Trophoblast cell (in vitro differentiated cells and primary cell): ENCODE measurements at regions not wholly inside any gene's neighbourhood (a gene's known extent, or its start where the extent isn't known, plus 50 kb on each side); places are given as distances from the start of the nearest gene placed in this dataset.

ENCODE experiments used
- DNase-seq, 2 donors: peaks; one replicate each; pipeline ENCODE4 v3.0.0-alpha.2; 2016
- H2AFZ ChIP-seq: 2 replicates; pipeline ENCODE4 v1.6.1; 2013; ENCODE audit warnings: low read length, moderate library complexity, mild to moderate bottlenecking; ENCODE audit not compliant: insufficient read depth, poor library complexity
- H2AK5ac ChIP-seq: 2 replicates; pipeline ENCODE4 v1.6.1; 2013; ENCODE audit warnings: mild to moderate bottlenecking, low read length
- H2BK120ac ChIP-seq: 2 replicates; pipeline ENCODE4 v1.6.1; 2013; ENCODE audit warnings: low read length, mild to moderate bottlenecking, moderate library complexity; ENCODE audit not compliant: insufficient read depth, poor library complexity
- H2BK12ac ChIP-seq: 2 replicates; pipeline ENCODE4 v1.6.1; 2013; ENCODE audit warnings: mild to moderate bottlenecking, low read length, moderate library complexity
- H2BK5ac ChIP-seq: 2 replicates; pipeline ENCODE4 v1.6.1; 2013; ENCODE audit warnings: low read length, low read depth, moderate library complexity, mild to moderate bottlenecking; ENCODE audit not compliant: poor library complexity
- H3K14ac ChIP-seq: 2 replicates; pipeline ENCODE4 v1.6.1; 2013; ENCODE audit warnings: mild to moderate bottlenecking, low read length
- H3K18ac ChIP-seq: 2 replicates; pipeline ENCODE4 v1.6.1; 2013; ENCODE audit warnings: mild to moderate bottlenecking, low read length
- H3K23ac ChIP-seq: 2 replicates; pipeline ENCODE4 v1.6.1; 2013; ENCODE audit warnings: low read length
- H3K27ac ChIP-seq: 2 replicates; pipeline ENCODE4 v1.5.1; 2013; ENCODE audit warnings: low read depth, mild to moderate bottlenecking, inconsistent platforms, low read length, moderate library complexity
- H3K27me3 ChIP-seq: 2 replicates; pipeline ENCODE4 v1.6.1; 2013; ENCODE audit warnings: inconsistent platforms, mild to moderate bottlenecking, low read length, moderate library complexity; ENCODE audit not compliant: insufficient read depth
- H3K36me3 ChIP-seq, 2 experiments: 1 replicate in 1 of 2; 2 replicates in 1 of 2; pipeline ENCODE4 v1.6.1; 2013; ENCODE audit warnings: low read length in 2 of 2, mild to moderate bottlenecking in 2 of 2, moderate library complexity in 1 of 2; ENCODE audit not compliant: insufficient read depth in 2 of 2, control insufficient read depth in 1 of 2
- H3K4ac ChIP-seq: 2 replicates; pipeline ENCODE4 v1.6.1; 2013; ENCODE audit warnings: low read depth, mild to moderate bottlenecking, low read length, moderate library complexity
- H3K4me1 ChIP-seq, 2 experiments: 1 replicate in 1 of 2; 2 replicates in 1 of 2; pipeline ENCODE4 v1.6.1; 2013; ENCODE audit warnings: low read length in 2 of 2, mild to moderate bottlenecking in 2 of 2, moderate library complexity in 1 of 2; ENCODE audit not compliant: insufficient read depth in 2 of 2, control insufficient read depth in 1 of 2
- H3K4me2 ChIP-seq: 2 replicates; pipeline ENCODE4 v1.6.1; 2013; ENCODE audit warnings: inconsistent platforms, mild to moderate bottlenecking, low read length, moderate library complexity
- H3K4me3 ChIP-seq: 2 replicates; pipeline ENCODE4 v1.5.1; 2013; ENCODE audit warnings: mild to moderate bottlenecking, low read depth, low read length, inconsistent platforms
- H3K79me1 ChIP-seq: one replicate; pipeline ENCODE4 v1.6.1; 2013; ENCODE audit warnings: low read length
- H3K79me2 ChIP-seq: 2 replicates; pipeline ENCODE4 v1.6.1; 2013; ENCODE audit warnings: low read length, mild to moderate bottlenecking; ENCODE audit not compliant: control insufficient read depth, insufficient read depth, poor library complexity
- H3K9ac ChIP-seq: 2 replicates; pipeline ENCODE4 v1.6.1; 2013; ENCODE audit warnings: mild to moderate bottlenecking, low read length
- H3K9me3 ChIP-seq: 2 replicates; pipeline ENCODE4 v1.6.1; 2013; ENCODE audit warnings: low read depth, mild to moderate bottlenecking, control low read depth, inconsistent platforms, low read length; ENCODE audit not compliant: insufficient read depth
- H4K12ac ChIP-seq: 2 replicates; pipeline ENCODE4 v1.6.1; 2013; ENCODE audit warnings: low read depth, mild to moderate bottlenecking, low read length, moderate library complexity
- H4K8ac ChIP-seq: 2 replicates; pipeline ENCODE4 v1.6.1; 2013; ENCODE audit warnings: low read depth, mild to moderate bottlenecking, low read length, moderate library complexity
- H4K91ac ChIP-seq: one replicate; pipeline ENCODE4 v1.6.1; 2013; ENCODE audit warnings: low read depth, mild to moderate bottlenecking, low read length, moderate library complexity
- WGBS: extraction: QIAGEN DNeasy Blood & Tissue Kit; methylation state at CpG from one replicate; pipeline ENCODE4 v1.1.7; 2013; ENCODE audit warnings: missing lambda C conversion rate; ENCODE audit not compliant: insufficient read length, insufficient coverage; ENCODE audit errors: extremely low coverage; 5-methylcytosine and 5-hydroxymethylcytosine counted together

DNA sequence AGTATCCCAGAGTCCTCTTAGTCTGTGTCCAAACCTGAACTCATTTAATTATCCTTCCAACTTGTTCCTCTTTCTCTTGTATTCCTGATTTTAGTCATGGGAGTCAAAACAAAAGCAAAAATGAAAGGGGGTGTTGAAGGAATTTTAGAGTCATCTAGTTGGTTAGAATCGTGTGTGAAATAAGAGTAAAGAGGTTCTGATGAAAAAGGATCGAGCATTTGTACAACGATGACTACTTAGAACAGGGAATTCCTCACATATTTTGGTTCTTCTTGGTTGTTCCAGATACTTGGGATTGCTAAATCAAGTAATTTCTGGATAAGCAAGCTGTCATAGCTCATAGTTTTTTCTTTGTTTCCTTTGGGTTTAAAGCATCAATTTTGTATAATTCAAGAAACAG lies 194.4 kb downstream of the BCOR start:
- H4K8ac ChIP-seq = no peak overlapping the region
- no peak overlapping the region for H2BK5ac ChIP-seq
- H2BK120ac ChIP-seq = no peak overlapping the region
- peaks cover 2% of the 10 kb centered on the region for H3K79me2 ChIP-seq
- H4K12ac ChIP-seq = no peak overlapping the region
- WGBS = 100% methylated on average over 1 of the region's 3 CpGs
- no peak overlapping the region for H3K14ac ChIP-seq
- H3K79me1 ChIP-seq = peaks cover 9% of the 10 kb centered on the region
- H3K4me3 ChIP-seq = no peak overlapping the region
- no peak overlapping the region for H3K27ac ChIP-seq
- H3K27me3 ChIP-seq = no peaks in the 10 kb centered on the region
- H3K9me3 ChIP-seq = no peaks in the 10 kb centered on the region
- H3K23ac ChIP-seq = no peak overlapping the region
- peak in 1 of 2 donors; percentile 58 for DNase-seq
- no peak overlapping the region for H3K4ac ChIP-seq
- H3K9ac ChIP-seq = no peak overlapping the region
- no peak overlapping the region for H3K4me2 ChIP-seq
- no peak overlapping the region for H2AK5ac ChIP-seq
- H2AFZ ChIP-seq = no peak overlapping the region
- H3K4me1 ChIP-seq = peaks cover 15 to 25% of the 10 kb centered on the region in 2 experiments
- H3K36me3 ChIP-seq = no peaks in the 10 kb centered on the region
- H3K18ac ChIP-seq = no peak overlapping the region
- H2BK12ac ChIP-seq = no peak overlapping the region
- H4K91ac ChIP-seq = no peak overlapping the region

DNA sequence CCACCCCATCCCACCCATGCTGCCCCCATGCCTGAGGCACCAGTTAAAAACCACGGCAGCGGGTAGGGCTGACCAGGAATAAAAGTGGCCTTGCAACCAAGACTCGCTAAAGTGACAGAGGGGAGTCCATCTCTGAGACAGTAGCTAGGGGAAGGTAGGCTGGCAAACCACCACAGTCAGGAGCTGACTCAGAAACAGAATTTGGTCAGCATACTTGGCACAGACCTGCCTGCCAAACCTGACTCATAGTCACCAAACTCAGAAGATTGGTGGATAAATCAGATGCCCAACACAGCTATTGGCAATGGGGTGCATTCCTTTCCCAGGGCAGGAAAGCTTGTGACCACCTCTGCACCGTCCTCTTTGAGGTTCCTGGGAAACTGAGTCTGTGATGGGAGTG lies 193.8 kb downstream of the BCOR start:
- no peak overlapping the region for H4K8ac ChIP-seq
- no peak overlapping the region for H2AK5ac ChIP-seq
- no peak overlapping the region for H2BK5ac ChIP-seq
- no peak overlapping the region for H3K18ac ChIP-seq
- no peak overlapping the region for H2BK12ac ChIP-seq
- no peaks in the 10 kb centered on the region for H3K36me3 ChIP-seq
- no peak overlapping the region for H4K12ac ChIP-seq
- no peaks in the 10 kb centered on the region for H3K27me3 ChIP-seq
- H2BK120ac ChIP-seq = no peak overlapping the region
- H3K23ac ChIP-seq = no peak overlapping the region
- H3K4me2 ChIP-seq = no peak overlapping the region
- no peak overlapping the region for H3K4ac ChIP-seq
- H3K4me3 ChIP-seq = no peak overlapping the region
- no peak for DNase-seq
- H2AFZ ChIP-seq = no peak overlapping the region
- no peak overlapping the region for H4K91ac ChIP-seq
- no peak overlapping the region for H3K27ac ChIP-seq
- H3K79me2 ChIP-seq = peaks cover 2% of the 10 kb centered on the region
- H3K79me1 ChIP-seq = peaks cover 15% of the 10 kb centered on the region
- peaks cover 19 to 31% of the 10 kb centered on the region in 2 experiments for H3K4me1 ChIP-seq
- no peak overlapping the region for H3K9ac ChIP-seq
- H3K14ac ChIP-seq = no peak overlapping the region
- no peaks in the 10 kb centered on the region for H3K9me3 ChIP-seq
- WGBS = no CpG with 5 or more reads among the region's 4 CpGs

DNA sequence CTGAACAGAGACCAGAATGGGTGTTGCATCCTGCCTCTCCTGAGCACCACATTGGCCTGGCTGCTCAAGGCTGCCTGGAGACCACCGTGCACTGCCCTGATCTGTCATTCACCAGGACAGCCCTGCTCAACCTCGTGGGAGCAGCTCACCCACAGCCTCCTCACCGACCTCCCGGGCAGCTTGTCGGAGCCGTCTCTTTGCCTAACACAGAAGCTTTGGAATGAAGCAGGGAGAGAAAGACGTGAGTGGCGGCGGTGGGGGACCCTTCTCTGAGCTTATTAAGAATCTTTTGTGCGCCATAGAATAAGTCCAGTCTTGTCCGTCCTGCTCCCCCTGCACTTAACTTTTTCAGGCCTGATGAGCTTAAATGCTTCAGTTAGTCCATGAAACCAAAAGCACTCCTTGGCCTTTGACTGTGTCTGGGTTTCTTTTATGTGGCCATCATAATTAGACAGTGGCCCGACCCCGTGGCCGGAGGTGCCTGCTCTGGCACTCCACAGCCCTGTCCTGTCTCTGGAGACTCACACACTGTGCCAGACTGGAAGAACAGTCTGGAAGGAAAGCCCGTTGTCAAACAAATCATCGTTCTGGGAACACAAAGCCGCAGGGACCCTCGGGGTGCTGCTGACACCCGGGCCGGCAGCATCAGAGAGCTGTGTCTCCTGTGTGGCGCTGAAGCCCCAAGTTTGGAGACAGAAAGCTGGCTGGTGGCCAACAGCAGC lies 192.8 kb downstream of the BCOR start:
- no peak overlapping the region for H3K4me3 ChIP-seq
- H2AFZ ChIP-seq = no peak overlapping the region
- H3K27ac ChIP-seq = peak overlapping the region; percentile 44
- no peak overlapping the region for H4K12ac ChIP-seq
- H2BK5ac ChIP-seq = no peak overlapping the region
- H3K18ac ChIP-seq = no peak overlapping the region
- no peak overlapping the region for H2BK12ac ChIP-seq
- H3K4me1 ChIP-seq = peaks cover 19 to 31% of the 10 kb centered on the region in 2 experiments
- H2BK120ac ChIP-seq = no peak overlapping the region
- no CpG with 5 or more reads among the region's 21 CpGs for WGBS
- H4K91ac ChIP-seq = peak overlapping the region; percentile 51
- H4K8ac ChIP-seq = no peak overlapping the region
- no peak overlapping the region for H3K9ac ChIP-seq
- no peak overlapping the region for H2AK5ac ChIP-seq
- peaks cover 2% of the 10 kb centered on the region for H3K79me2 ChIP-seq
- H3K4ac ChIP-seq = peak overlapping the region; percentile 30
- H3K14ac ChIP-seq = peak overlapping the region; percentile 74
- H3K23ac ChIP-seq = no peak overlapping the region
- no peak overlapping the region for H3K4me2 ChIP-seq
- H3K79me1 ChIP-seq = peaks cover 15% of the 10 kb centered on the region
- no peaks in the 10 kb centered on the region for H3K9me3 ChIP-seq
- H3K36me3 ChIP-seq = no peaks in the 10 kb centered on the region
- no peak for DNase-seq
- H3K27me3 ChIP-seq = no peaks in the 10 kb centered on the region

DNA sequence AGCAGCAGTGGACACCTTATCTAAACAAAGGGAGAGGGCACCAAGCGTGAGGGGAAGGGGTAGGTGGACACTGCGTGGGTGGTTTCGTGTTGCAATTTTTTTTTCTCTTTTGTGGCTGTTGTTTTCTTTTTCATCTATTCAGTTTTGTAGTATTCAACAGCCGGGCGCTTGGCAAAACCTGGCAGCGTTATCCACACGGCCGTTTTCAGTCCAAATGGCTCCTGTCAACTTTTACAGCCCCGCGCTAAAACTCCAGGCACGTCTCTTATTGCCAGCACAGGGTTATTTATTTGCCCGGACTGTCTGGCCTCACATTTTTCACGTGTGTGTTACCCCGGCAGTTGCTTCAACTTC lies 192.2 kb downstream of the BCOR start:
- Histone ChIP-seq H3K9ac (no peak overlapping the region), H3K4me3 (no peak overlapping the region), H3K27ac (peak overlapping the region; percentile 44), H2BK120ac (no peak overlapping the region), H3K79me2 (peaks cover 2% of the 10 kb centered on the region), H3K27me3 (no peaks in the 10 kb centered on the region), H3K9me3 (no peaks in the 10 kb centered on the region), H3K23ac (no peak overlapping the region), H3K79me1 (peaks cover 16% of the 10 kb centered on the region), H3K14ac (no peak overlapping the region), H4K12ac (no peak overlapping the region), H3K4ac (no peak overlapping the region), H3K36me3 (no peaks in the 10 kb centered on the region), H2BK5ac (no peak overlapping the region), H4K8ac (no peak overlapping the region), H3K18ac (no peak overlapping the region), H2AFZ (no peak overlapping the region), H4K91ac (peak overlapping the region; percentile 6), H3K4me1 (peaks cover 19 to 30% of the 10 kb centered on the region in 2 experiments), H3K4me2 (no peak overlapping the region), H2BK12ac (no peak overlapping the region), H2AK5ac (no peak overlapping the region)
- no peak for DNase-seq
- WGBS = no CpG with 5 or more reads among the region's 14 CpGs
